ENCODE measurements at regions not wholly inside any gene's neighbourhood (a gene's known extent, or its start where the extent isn't known, plus 50 kb on each side); places are given as distances from the start of the nearest gene placed in this dataset.

GRCh38 chr5:121688126-121688525 is 163.6 kb upstream of the FTMT start:
- no peak for TF ChIP-seq CTCF (IDR thresholded peaks at IDR 0.05; ENCODE audit: insufficient read depth, low read length, poor library complexity, severe bottlenecking)
- no peak for TF ChIP-seq EZH2phosphoT487 (conservative IDR thresholded peaks at IDR 0.05; ENCODE audit: low read length)

All from SU-DHL-6 (cell line).